Kidney epithelial cell (primary cell): ENCODE measurements at regions not wholly inside any gene's neighbourhood (a gene's known extent, or its start where the extent isn't known, plus 50 kb on each side); places are given as distances from the start of the nearest gene placed in this dataset.

ENCODE experiments used
- DNase-seq: peaks from one replicate; pipeline ENCODE4 v3.0.0-alpha.2; 2010; ENCODE audit warnings: low read depth
- H3K27me3 ChIP-seq: 2 replicates; pipeline ENCODE4 v1.6.0; 2011; ENCODE audit warnings: low read length; ENCODE audit not compliant: control insufficient read depth, insufficient read depth
- H3K36me3 ChIP-seq: 2 replicates; pipeline ENCODE4 v1.5.1; 2011; ENCODE audit warnings: low read length; ENCODE audit not compliant: control insufficient read depth, insufficient read depth
- H3K4me3 ChIP-seq: 2 replicates; pipeline ENCODE4 v1.5.1; 2011; ENCODE audit warnings: low read depth, mild to moderate bottlenecking, control low read depth, low read length
- TF ChIP-seq, protein P1 (sequence below): IDR thresholded peaks from 2 replicates; pipeline ENCODE4 v1.5.1; 2011; ENCODE audit warnings: mild to moderate bottlenecking, moderate library complexity, low read length, control low read depth, inconsistent platforms; ENCODE audit not compliant: insufficient read depth, poor library complexity, severe bottlenecking

DNA sequence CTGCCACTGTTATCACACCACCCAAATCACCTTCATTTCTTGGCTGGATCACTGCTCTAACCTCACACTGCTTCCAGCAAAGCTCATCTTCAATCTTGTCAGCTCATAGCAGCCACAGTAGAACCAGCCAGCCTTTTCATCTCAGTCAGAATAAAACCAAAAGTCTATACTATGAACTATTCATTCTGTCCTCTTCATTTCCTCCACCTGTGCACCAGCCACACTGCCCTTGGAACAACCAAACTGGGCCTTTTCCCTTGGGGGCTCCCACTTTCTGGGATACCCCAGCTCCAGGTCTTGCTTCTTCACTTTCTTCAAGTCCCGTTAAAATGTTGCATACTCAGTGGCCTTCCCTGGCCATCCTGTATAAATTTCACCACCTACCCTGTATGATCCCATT is 234.4 kb upstream of the DAAM1 start:
- no peaks in the 10 kb centered on the region for H3K36me3 ChIP-seq
- no peak for DNase-seq
- H3K27me3 ChIP-seq: no peaks in the 10 kb centered on the region
- TF ChIP-seq, protein P1, sequence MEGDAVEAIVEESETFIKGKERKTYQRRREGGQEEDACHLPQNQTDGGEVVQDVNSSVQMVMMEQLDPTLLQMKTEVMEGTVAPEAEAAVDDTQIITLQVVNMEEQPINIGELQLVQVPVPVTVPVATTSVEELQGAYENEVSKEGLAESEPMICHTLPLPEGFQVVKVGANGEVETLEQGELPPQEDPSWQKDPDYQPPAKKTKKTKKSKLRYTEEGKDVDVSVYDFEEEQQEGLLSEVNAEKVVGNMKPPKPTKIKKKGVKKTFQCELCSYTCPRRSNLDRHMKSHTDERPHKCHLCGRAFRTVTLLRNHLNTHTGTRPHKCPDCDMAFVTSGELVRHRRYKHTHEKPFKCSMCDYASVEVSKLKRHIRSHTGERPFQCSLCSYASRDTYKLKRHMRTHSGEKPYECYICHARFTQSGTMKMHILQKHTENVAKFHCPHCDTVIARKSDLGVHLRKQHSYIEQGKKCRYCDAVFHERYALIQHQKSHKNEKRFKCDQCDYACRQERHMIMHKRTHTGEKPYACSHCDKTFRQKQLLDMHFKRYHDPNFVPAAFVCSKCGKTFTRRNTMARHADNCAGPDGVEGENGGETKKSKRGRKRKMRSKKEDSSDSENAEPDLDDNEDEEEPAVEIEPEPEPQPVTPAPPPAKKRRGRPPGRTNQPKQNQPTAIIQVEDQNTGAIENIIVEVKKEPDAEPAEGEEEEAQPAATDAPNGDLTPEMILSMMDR: no peak
- H3K4me3 ChIP-seq: no peak overlapping the region

DNA sequence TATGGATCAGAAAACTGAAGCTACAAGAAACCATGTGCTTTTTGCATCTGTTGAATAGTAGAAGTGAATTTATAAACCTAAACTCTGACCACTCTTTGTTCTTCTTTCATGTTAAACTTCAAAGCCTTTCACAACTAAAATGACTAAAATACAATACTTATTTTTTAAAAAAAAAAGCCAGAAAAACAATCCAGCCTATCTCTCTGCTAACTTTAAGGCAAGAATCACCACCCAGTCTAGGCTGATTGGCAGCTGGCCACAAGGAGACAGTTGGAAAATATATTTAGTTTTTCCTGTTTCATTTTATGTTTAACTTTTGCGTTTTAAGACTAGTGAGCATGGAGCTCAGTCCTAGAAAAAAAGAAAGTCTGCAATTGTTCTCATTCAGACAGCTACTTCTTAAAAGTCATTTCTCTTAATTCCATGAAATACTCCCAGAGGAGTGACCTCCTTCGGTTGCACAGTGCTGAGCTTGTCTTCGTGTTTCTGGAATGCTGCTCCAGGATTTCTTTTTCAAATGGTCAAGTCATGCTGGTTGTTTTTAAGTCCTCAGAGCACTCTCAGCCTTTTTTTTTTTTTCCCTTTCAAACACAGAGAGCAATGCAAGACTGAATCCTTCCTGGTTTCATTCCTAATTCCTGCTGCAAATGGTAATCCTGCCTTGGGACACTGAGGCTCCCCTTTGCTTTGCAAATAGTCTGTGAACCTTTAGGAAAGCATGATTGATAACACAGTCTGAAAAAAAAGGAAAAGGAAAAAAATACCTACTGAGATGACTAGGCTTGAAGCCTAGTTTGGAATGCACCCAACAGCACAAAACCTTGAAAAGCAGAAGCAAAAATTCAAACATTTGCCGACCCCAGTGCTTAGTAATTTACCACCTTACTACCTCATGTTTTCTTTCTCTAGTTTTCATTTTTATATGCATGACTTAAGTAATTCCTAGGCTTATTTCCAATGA is 233.3 kb upstream of the DAAM1 start:
- TF ChIP-seq, protein P1: no peak
- Histone ChIP-seq H3K27me3 (no peaks in the 10 kb centered on the region), H3K36me3 (no peaks in the 10 kb centered on the region), H3K4me3 (no peak overlapping the region)
- DNase-seq: no peak

DNA sequence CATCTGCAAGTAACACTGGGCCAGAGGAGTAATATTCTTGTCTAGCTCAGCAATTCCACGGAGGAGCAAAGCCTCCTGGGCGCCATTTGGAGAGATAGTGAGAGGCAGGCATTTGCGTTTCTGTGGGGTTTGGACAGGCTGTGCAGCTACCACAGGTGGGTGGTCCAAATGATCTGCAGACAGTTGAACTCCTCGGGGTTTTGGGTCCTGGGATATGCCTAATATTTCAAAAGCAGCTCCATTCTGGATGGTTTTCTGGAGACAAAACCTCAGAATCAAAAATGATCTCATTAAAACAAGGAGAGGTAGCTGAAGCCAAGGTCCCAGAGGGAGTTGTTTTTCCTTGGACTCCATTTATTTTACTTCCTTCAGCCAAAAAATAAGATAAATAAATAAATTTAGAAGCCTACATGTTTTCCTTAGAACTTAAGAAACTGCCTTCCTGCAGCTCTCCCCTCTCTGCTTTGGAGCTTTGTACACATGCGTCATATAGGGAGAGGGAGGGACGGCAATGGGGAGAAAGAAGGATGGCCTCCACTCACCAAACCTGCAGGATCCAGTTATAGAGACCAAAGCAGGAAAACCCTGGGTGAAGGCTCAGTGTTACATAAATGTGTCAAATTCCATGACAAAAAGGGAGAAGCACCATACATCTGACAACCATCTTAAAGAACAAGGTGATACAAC is 227.3 kb upstream of the DAAM1 start:
- H3K4me3 ChIP-seq: no peak overlapping the region
- TF ChIP-seq, protein P1: no peak
- H3K36me3 ChIP-seq: no peaks in the 10 kb centered on the region
- DNase-seq: no peak
- H3K27me3 ChIP-seq: no peaks in the 10 kb centered on the region

DNA sequence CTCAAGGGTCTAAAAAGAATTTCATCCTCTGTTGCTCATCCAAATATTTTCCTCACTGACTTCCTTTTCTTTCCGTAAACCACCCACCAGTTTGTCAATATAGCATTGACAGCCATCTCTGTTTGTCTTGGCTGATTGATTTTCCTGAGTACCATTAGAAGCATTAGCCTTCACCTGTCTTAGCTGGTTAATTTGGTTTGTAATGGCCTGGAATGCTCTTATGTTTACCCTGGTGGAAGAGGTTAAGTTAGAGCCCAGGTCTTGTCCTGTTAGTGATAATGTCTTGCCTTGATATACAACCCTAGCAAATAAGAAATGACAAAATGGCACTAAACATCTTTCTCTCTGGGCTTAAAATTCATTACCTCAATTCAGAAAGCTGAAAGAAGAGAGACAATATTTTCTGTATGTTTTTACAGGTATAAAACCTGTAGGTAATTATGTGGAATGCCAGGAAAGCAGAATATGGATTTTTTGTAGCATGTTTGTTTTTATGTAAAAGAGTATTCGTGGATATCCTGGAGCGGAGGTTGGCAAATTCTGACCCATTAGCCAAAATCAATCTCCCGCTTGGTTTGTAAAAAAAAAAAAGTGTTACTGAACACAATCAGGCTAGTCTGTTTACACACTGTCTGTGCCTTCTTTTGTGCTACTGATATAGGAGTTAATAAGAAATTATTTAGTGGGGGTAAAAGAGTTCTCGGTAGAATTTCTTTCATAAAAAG is 224.4 kb upstream of the DAAM1 start:
- TF ChIP-seq, protein P1: no peak
- Histone ChIP-seq H3K27me3 (no peaks in the 10 kb centered on the region), H3K36me3 (no peaks in the 10 kb centered on the region), H3K4me3 (no peak overlapping the region)
- DNase-seq: no peak

DNA sequence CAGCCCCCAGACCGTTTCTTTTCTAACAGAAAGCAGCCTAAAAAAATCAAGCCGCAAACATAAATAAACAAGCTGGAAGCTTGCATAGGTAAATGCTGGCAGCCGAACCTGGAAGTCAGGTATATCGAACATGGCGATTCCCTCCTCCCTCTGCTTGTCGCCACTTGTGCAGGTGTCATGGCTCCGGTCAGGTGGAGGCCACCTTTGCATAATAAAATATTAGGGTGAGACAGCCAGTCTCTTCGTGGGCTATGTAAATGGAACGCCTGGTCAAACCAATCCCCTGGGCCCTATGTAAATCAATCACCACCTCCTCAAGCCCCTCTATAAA is 223.9 kb upstream of the DAAM1 start:
- Histone ChIP-seq H3K4me3 (no peak overlapping the region), H3K36me3 (no peaks in the 10 kb centered on the region), H3K27me3 (no peaks in the 10 kb centered on the region)
- no peak for DNase-seq
- TF ChIP-seq, protein P1: no peak
